ENCODE measurements at regions not wholly inside any gene's neighbourhood (a gene's known extent, or its start where the extent isn't known, plus 50 kb on each side); places are given as distances from the start of the nearest gene placed in this dataset.

- ChIA-PET POLR2A (no interaction called here), CTCF (no interaction called here)
- H3K4me1 ChIP-seq (ENCODE audit: insufficient read depth, low read length), result no peaks in the 10 kb centered on the region
- no peaks in the 10 kb centered on the region for H3K36me3 ChIP-seq (ENCODE audit: insufficient read depth, low read length)
- Mint-ChIP-seq H3K27me3 (peaks cover 23% of the 10 kb centered on the region), H3K9me3 (no peaks in the 10 kb centered on the region), H3K27ac (no peak overlapping the region), H3K4me1 (ENCODE audit: low read depth) (no peaks in the 10 kb centered on the region), H3K36me3 (ENCODE audit: low read depth) (no peaks in the 10 kb centered on the region), H3K4me3 (no peak overlapping the region)
- no peaks in the 10 kb centered on the region for H3K9me3 ChIP-seq (ENCODE audit: control insufficient read depth in 1 of 2, insufficient read depth in 1 of 2, low read length in 2 of 2)
- intact Hi-C loops (cut with DNase I, micrococcal nuclease), result no loop called here
- TF ChIP-seq CTCF (IDR thresholded peaks at IDR 0.05), result no peak
- ATAC-seq (ENCODE audit: poor library complexity), result no peak
- no peak for DNase-seq
- H3K27ac ChIP-seq (ENCODE audit: low read depth in 1 of 2, low read length in 2 of 2), result no peak overlapping the region
- peaks cover 2 to 18% of the 10 kb centered on the region in 2 experiments for H3K27me3 ChIP-seq (ENCODE audit: control insufficient read depth in 1 of 2, insufficient read depth in 2 of 2, low read length in 2 of 2)
- H3K4me3 ChIP-seq (ENCODE audit: low read length), result no peak overlapping the region
Observed at GRCh38 chr17:74119965-74120364, 83.5 kb upstream of the RPL38 start.

GRCh38 chr17:74123350-74123749 is 80.1 kb upstream of the RPL38 start:
- H3K4me3 Mint-ChIP-seq, result no peak overlapping the region
- no peak overlapping the region for H3K4me3 ChIP-seq (ENCODE audit: low read length)
- peaks cover 44% of the 10 kb centered on the region for H3K27me3 Mint-ChIP-seq
- H3K9me3 ChIP-seq (ENCODE audit: control insufficient read depth in 1 of 2, insufficient read depth in 1 of 2, low read length in 2 of 2), result peaks cover 0 to 4% of the 10 kb centered on the region in 2 experiments
- H3K4me1 ChIP-seq (ENCODE audit: insufficient read depth, low read length), result no peaks in the 10 kb centered on the region
- no peaks in the 10 kb centered on the region for H3K9me3 Mint-ChIP-seq
- no peak for ATAC-seq (ENCODE audit: poor library complexity)
- H3K27me3 ChIP-seq (ENCODE audit: control insufficient read depth in 1 of 2, insufficient read depth in 2 of 2, low read length in 2 of 2), result peaks cover 0 to 5% of the 10 kb centered on the region in 2 experiments
- ChIA-PET POLR2A (interaction anchor here (0.5 kb wide), 1 partner anchor 19 kb away, joined by 3 read pairs; no protein-coding TSS in a partner anchor), CTCF (no interaction called here)
- H3K27ac ChIP-seq (ENCODE audit: low read depth in 1 of 2, low read length in 2 of 2), result no peak overlapping the region
- no peaks in the 10 kb centered on the region for H3K36me3 ChIP-seq (ENCODE audit: insufficient read depth, low read length)
- TF ChIP-seq CTCF (IDR thresholded peaks at IDR 0.05), result no peak
- no peaks in the 10 kb centered on the region for H3K36me3 Mint-ChIP-seq (ENCODE audit: low read depth)
- H3K27ac Mint-ChIP-seq, result no peak overlapping the region
- DNase-seq, result no peak
- no peaks in the 10 kb centered on the region for H3K4me1 Mint-ChIP-seq (ENCODE audit: low read depth)
- intact Hi-C loops (cut with DNase I, micrococcal nuclease), result no loop called here

DNA sequence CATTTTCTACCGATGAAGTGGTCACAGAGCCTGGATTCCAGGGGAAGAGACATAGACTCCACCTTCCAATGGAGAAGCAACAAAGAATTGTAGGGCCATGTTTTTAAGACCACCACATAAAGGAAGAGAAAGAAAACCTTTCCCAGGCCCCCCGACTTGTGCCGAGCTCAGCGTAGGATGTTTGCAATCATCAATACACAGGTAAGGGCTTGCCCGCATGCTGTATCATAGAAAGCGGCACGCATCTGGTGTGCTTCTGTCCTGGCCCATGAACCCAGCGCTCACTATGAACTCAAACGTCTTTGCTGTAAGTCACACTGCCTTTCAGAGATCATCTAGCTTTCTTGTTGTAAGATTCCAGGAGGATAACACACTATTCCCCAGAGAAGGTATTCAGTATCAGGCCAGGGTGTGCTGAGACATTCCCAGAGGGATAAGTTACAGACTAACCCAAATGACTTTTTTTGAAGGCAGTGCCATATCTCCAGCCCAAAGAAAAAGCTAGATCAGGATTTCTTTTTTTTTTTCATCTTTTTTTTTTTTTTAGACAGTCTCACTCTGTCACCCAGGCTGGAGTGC is 79.5 kb upstream of the RPL38 start:
- POLR2A ChIA-PET, result interaction anchor here (0.5 kb wide), 1 partner anchor 20 kb away, joined by 3 read pairs; no protein-coding TSS in a partner anchor
- Histone ChIP-seq H3K4me1 (ENCODE audit: insufficient read depth, low read length) (no peaks in the 10 kb centered on the region), H3K4me3 (ENCODE audit: low read length) (no peak overlapping the region), H3K9me3 (ENCODE audit: control insufficient read depth in 1 of 2, insufficient read depth in 1 of 2, low read length in 2 of 2) (peaks cover 0 to 4% of the 10 kb centered on the region in 2 experiments), H3K36me3 (ENCODE audit: insufficient read depth, low read length) (no peaks in the 10 kb centered on the region), H3K27me3 (ENCODE audit: control insufficient read depth in 1 of 2, insufficient read depth in 2 of 2, low read length in 2 of 2) (peaks cover 0 to 5% of the 10 kb centered on the region in 2 experiments), H3K27ac (ENCODE audit: low read depth in 1 of 2, low read length in 2 of 2) (no peak overlapping the region)
- no peaks in the 10 kb centered on the region for H3K36me3 Mint-ChIP-seq (ENCODE audit: low read depth)
- H3K27ac Mint-ChIP-seq, result no peak overlapping the region
- no peaks in the 10 kb centered on the region for H3K4me1 Mint-ChIP-seq (ENCODE audit: low read depth)
- no peak for DNase-seq
- H3K4me3 Mint-ChIP-seq, result no peak overlapping the region
- H3K27me3 Mint-ChIP-seq, result peaks cover 47% of the 10 kb centered on the region
- no peaks in the 10 kb centered on the region for H3K9me3 Mint-ChIP-seq
- intact Hi-C loops (cut with DNase I, micrococcal nuclease), result no loop called here
- TF ChIP-seq CTCF (IDR thresholded peaks at IDR 0.05), result no peak
- CTCF ChIA-PET, result no interaction called here
- no peak for ATAC-seq (ENCODE audit: poor library complexity)

Measured in CD4-positive, alpha-beta T cell (primary cell).